Thoracic aorta (tissue), 2 donors: ENCODE measurements at regions not wholly inside any gene's neighbourhood (a gene's known extent, or its start where the extent isn't known, plus 50 kb on each side); places are given as distances from the start of the nearest gene placed in this dataset.
"Not testable (repeated sequence)": the region's sequence is repeated elsewhere in the genome, so short reads cannot be mapped to it uniquely, and the experiment has no call there.

ENCODE experiments used
- ATAC-seq: fragments of 150-250 bp; one replicate; pipeline ENCODE4 v1.8.0; 2017; ENCODE audit warnings: low read depth; ENCODE audit not compliant: insufficient number of reproducible peaks, low FRiP score
- DNase-seq: peaks from one replicate; pipeline ENCODE4 v3.0.0-alpha.2; 2020; ENCODE audit warnings: low spot score
- H3K27ac ChIP-seq, 2 donors: fragments of 200-600 bp; sonication (generic); 1 replicate in 1 of 2; 2 replicates in 1 of 2; pipeline ENCODE4 v1.5.1; 2016; ENCODE audit warnings: mild to moderate bottlenecking in 2 of 2, moderate library complexity in 2 of 2
- H3K27me3 ChIP-seq: fragments of 200-600 bp; sonication (generic); replicated peaks from 2 replicates; pipeline ENCODE4 v1.6.0; 2016; ENCODE audit warnings: mild to moderate bottlenecking; ENCODE audit not compliant: insufficient read depth
- H3K36me3 ChIP-seq: fragments of 200-600 bp; sonication (generic); one replicate; pipeline ENCODE4 v1.5.1; 2016
- H3K4me1 ChIP-seq, 2 donors: fragments of 200-600 bp; sonication (generic); 1 replicate in 1 of 2; 2 replicates in 1 of 2; pipeline versions ENCODE4 v1.5.1 to v1.6.0; 2016; ENCODE audit warnings: low read depth in 2 of 2, mild to moderate bottlenecking in 1 of 2; ENCODE audit not compliant: control insufficient read depth in 1 of 2
- H3K4me3 ChIP-seq: fragments of 200-600 bp; sonication (generic); 2 replicates; pipeline ENCODE4 v1.5.1; 2016; ENCODE audit warnings: mild to moderate bottlenecking
- H3K9me3 ChIP-seq: fragments of 200-600 bp; sonication (generic); 2 replicates; pipeline ENCODE4 v1.5.1; 2016
- TF ChIP-seq, protein P1 (sequence below): fragments of 200-600 bp; sonication (generic); IDR thresholded peaks from one replicate; pipeline ENCODE4 v1.5.1; 2019; ENCODE audit warnings: antibody characterized with exemption

DNA sequence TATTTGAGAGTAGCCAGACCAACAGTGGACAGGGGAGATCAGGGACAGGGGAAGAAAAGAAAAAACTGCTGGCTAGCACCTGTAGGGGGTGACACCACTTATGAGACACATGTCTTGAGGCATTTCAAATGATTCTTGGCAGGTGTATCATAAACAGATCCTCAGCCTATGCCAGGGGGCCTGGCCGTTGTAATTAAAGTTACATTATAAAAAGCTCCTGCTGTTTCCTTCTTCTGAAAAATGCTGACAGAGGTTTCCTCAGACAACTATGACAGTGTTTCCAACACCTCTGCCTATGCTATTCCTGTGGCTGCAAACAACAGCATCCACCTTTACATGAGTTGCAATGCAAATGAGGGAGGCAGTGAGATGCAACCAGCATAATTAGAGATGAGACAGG, 281.0 kb upstream of the PTER start:
- Histone ChIP-seq H3K27ac (no peak overlapping the region), H3K36me3 (no peaks in the 10 kb centered on the region), H3K9me3 (no peaks in the 10 kb centered on the region), H3K27me3 (no peaks in the 10 kb centered on the region), H3K4me3 (no peak overlapping the region), H3K4me1 (no peaks in the 10 kb centered on the region)
- no peak for ATAC-seq
- DNase-seq = no peak
- TF ChIP-seq, protein P1, sequence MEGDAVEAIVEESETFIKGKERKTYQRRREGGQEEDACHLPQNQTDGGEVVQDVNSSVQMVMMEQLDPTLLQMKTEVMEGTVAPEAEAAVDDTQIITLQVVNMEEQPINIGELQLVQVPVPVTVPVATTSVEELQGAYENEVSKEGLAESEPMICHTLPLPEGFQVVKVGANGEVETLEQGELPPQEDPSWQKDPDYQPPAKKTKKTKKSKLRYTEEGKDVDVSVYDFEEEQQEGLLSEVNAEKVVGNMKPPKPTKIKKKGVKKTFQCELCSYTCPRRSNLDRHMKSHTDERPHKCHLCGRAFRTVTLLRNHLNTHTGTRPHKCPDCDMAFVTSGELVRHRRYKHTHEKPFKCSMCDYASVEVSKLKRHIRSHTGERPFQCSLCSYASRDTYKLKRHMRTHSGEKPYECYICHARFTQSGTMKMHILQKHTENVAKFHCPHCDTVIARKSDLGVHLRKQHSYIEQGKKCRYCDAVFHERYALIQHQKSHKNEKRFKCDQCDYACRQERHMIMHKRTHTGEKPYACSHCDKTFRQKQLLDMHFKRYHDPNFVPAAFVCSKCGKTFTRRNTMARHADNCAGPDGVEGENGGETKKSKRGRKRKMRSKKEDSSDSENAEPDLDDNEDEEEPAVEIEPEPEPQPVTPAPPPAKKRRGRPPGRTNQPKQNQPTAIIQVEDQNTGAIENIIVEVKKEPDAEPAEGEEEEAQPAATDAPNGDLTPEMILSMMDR = no peak

DNA sequence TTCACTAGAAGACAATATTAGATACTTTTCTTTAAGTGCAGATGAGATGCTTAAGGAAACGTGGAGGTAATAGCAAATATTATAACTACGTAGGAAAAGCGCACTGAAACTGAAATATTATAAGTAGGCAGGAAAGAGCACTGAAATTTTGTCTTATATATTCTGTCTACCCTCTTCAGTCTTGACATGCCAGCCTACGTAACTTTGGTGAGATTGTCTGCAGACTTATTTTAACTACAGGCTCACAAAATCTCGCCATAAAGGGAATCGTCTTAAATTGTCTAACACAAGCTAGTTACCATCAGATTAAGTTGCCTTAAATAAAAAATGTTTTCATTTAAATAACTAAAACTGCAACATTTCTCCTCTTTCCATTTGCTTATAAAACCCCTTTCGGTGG, 280.1 kb upstream of the PTER start:
- H3K4me1 ChIP-seq = no peaks in the 10 kb centered on the region
- ATAC-seq (no peak), DNase-seq (no peak)
- H3K27ac ChIP-seq = no peak overlapping the region
- TF ChIP-seq, protein P1 = no peak
- H3K27me3 ChIP-seq = no peaks in the 10 kb centered on the region
- no peaks in the 10 kb centered on the region for H3K36me3 ChIP-seq
- H3K9me3 ChIP-seq = no peaks in the 10 kb centered on the region
- H3K4me3 ChIP-seq = no peak overlapping the region

DNA sequence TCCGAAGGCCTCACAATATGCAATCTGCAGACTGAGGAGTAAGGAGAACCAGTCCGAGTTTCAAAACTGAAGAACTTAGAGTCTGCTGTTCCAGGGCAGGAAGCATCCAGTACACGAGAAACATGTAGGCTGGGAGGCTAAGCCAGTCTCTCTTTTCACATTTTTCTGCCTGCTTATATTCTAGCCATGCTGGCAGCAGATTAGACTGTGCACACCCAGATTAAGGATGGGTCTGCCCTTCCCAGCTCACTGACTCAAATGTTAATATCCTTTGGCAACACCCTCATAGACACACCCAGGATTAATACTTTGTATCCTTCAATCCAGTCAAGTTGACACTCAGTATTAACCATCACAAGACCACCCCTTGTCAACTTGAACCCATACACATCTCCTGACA, 271.7 kb upstream of the PTER start:
- H3K4me3 ChIP-seq, H3K36me3 ChIP-seq, DNase-seq, ATAC-seq, H3K9me3 ChIP-seq, H3K27me3 ChIP-seq, H3K4me1 ChIP-seq, H3K27ac ChIP-seq: not testable (repeated sequence)

DNA sequence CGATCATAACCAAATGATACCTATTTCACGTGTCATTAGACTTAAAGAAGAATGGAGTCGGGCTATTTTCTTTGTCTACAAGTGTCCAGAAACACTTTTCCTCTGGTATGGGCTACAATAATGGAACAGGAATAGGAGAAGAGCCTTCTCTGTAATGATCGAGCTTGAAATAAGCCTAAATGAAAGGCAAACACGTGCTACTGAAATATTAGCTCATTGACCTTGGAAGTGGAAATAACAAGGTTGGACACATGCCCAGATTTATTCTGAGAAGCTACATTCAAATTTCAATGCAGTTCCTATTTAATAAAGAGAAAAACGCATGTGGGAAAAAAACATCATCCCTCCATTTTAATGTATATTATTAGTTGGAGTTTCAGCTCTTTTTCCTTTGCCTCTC, 254.7 kb upstream of the PTER start:
- TF ChIP-seq, protein P1 = no peak
- DNase-seq = no peak
- no peaks in the 10 kb centered on the region for H3K36me3 ChIP-seq

DNA sequence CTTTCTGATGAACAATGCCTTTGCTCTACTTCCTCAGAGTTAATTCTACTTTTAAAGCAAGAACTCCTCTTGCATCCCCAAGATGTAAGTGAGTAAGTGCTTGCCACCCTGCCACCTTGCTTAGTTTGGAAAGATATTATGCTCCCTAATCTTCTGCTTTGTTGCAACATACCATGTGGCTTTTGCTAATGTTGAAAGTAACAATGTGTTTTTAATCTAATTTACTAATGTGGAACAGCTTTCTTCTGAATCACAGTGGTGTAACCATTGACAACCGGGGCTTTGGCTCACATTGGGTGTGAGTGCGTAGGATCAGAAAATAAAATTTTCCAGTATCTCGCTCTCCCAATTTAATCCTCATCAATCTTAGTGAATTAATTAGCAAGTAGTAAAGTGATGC, 254.1 kb upstream of the PTER start:
- Histone ChIP-seq H3K36me3 (no peaks in the 10 kb centered on the region), H3K4me1 (no peaks in the 10 kb centered on the region), H3K9me3 (peaks cover 3% of the 10 kb centered on the region), H3K4me3 (no peak overlapping the region), H3K27me3 (no peaks in the 10 kb centered on the region), H3K27ac (no peak overlapping the region)
- ATAC-seq (no peak), DNase-seq (no peak)
- TF ChIP-seq, protein P1 = no peak

More for the DNA sequence above, 254.7 kb upstream of the PTER start:
- no peak overlapping the region for H3K4me3 ChIP-seq
- no peaks in the 10 kb centered on the region for H3K27me3 ChIP-seq
- no peaks in the 10 kb centered on the region for H3K4me1 ChIP-seq
- ATAC-seq = no peak
- H3K27ac ChIP-seq = no peak overlapping the region
- peaks cover 3% of the 10 kb centered on the region for H3K9me3 ChIP-seq

DNA sequence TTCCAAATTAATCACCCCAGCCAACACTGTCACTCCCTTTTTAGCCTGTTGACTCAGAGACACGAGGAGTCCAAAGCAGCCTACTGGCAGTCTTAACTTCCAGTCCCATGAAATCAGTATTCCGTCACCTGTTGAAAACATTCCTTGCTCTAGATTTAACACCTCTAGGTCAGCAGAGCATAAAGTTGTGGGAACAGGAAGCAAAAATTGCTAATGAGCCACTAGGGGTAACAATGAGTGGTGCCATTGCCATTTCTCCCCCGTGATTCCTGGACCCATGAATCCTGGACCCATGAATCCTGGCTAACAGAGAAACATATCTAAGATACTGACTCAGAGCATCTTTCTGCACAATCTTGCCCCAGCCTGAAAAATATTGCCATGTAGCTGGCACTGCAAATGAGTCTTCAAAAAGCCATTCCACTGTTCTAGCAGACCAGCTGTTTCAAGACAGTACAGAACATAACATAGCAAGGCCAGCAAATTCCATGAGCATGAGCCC, 252.7 kb upstream of the PTER start:
- Histone ChIP-seq H3K9me3 (no peaks in the 10 kb centered on the region), H3K27ac (no peak overlapping the region), H3K27me3 (no peaks in the 10 kb centered on the region), H3K36me3 (no peaks in the 10 kb centered on the region), H3K4me1 (no peaks in the 10 kb centered on the region), H3K4me3 (no peak overlapping the region)
- TF ChIP-seq, protein P1 = no peak
- DNase-seq = no peak
- ATAC-seq = no peak
